Nucleus accumbens (tissue), 56 donors: ENCODE measurements at regions not wholly inside any gene's neighbourhood (a gene's known extent, or its start where the extent isn't known, plus 50 kb on each side); places are given as distances from the start of the nearest gene placed in this dataset.

Experiments used
- DNase-seq, 56 donors: peaks; one replicate each; lab custom pipeline; 2025; lab: John Stamatoyannopoulos, UW

- DNase-seq, result no peak
Measured at GRCh38 chr7:97466071-97466470, 265.8 kb upstream of the TAC1 start.

GRCh38 chr7:97466999-97467740, 264.7 kb upstream of the TAC1 start:
- no peak for DNase-seq

DNA sequence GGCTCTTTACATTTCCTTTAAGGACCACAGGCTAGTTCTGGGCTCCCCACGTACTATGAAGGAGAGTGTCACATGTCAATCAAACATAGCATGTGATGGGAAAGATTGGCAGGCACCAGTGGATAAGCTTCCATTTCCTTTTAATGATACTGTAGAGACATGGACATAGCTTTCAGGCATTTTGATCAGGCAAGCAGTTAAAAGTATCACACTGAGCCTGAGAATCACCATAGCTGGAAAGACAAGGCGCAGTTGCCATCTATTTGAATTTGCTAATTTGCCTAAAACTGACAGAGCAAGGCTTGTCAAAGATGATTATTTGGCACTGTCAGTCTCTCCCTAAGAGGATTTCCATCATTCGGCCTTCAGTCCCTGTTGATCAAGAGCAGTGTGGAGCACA, 263.4 kb upstream of the TAC1 start:
- DNase-seq, result no peak

GRCh38 chr7:97470726-97471125, 261.2 kb upstream of the TAC1 start:
- DNase-seq, result peak in 23 of 56 donors; percentile 2 to 55 (median 17)

- peak in 7 of 56 donors; percentile 1 to 12 (median 5) for DNase-seq
Measured at GRCh38 chr7:97471491-97471890, 260.4 kb upstream of the TAC1 start.

DNA sequence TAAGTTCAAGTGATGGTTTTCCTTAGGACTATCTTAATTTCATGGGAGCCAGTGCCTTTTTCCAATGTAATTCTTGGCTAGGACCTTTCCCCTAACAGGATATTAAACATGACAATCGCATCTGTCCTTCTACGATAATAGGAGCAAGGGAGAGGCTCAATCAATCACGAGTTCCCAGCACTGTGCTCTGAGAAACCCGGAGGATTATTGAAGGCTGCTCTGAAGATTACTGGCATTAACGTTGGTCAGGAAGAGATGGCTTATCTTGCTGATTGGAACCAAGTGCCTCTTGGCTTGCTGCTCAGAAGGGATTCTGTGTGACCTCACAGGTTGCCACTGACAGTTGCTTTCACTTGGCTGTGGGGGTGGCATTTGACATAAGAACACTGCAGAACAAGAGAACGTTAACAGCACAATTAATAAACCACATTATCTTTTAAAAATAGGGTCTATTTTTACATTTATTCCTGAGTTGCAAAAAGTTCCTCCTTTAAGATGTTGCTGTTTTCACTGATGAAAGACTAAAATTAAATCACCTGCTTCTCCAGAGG, 252.1 kb upstream of the TAC1 start:
- peak in 22 of 56 donors; percentile 2 to 62 (median 20) for DNase-seq

DNA sequence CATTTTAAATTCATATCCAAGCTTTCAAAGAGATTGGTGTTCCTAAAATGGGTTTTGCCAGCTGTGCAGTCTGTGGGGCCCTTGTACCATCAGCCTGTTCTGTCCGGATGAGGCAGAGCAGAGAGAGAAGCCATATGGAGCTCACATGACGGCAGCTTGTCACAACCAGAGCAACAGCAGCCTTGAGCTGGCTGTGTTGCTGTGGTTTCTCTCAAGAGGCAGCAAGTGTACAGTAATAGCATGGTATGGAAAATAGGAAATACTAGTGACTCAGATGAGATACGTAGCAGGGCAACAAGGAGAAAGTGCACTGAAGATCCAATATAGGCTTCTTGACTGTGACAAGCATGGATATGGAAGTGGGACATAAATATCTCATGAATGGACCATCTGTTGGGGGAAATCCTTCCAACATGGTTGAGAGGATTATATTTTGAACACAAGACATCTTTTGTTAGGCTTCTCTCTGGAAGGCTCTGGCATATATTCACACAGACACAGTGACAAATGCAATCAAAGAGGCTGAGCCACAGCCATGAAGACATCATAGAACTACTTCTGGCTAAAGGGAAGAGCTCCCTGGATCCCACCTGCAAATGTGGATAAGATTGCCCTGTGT, 251.0 kb upstream of the TAC1 start:
- peak in 30 of 56 donors; percentile 0 to 65 (median 16) for DNase-seq

DNA sequence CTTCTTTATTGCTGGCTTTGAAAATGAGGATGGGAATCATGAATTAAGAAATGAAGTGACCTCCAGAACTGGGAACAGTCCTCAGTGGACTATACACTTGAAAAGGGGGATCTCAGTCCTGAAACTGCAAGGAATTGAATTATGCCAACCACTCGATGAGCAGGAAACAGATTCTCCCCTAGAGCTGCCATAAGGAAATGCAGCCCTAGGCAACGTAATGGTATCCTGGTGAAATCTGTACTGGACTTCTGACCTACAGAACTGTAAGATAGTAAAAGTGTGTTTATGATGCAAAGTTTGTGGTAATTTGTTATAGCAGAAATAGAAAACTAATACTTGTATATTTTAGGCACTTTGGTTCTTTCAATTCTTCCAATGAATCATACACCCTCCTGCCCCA, 236.4 kb upstream of the TAC1 start:
- no peak for DNase-seq

GRCh38 chr7:97499204-97499603, 232.7 kb upstream of the TAC1 start:
- peak in 4 of 56 donors; percentile 1 to 18 (median 2) for DNase-seq

- no peak for DNase-seq
Measured at GRCh38 chr7:97503367-97504094, 228.4 kb upstream of the TAC1 start.

DNA sequence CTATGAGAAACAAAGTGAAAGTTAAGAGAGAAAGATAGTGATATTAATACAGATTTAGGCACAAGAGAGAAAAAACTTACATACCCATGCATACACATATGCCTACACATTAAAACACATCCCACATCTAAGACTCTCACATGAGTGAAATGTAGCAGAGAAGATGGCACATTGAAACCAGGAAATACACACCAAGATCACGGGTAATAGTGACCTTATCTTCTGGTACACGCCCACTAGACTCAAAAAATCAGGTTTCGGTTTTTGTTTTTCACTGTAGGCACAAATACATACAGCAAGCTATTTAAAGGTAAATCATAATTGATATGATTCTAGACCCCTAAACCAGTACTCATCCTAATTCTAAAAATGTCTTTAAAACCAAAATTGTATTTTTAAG, 225.2 kb upstream of the TAC1 start:
- no peak for DNase-seq

DNA sequence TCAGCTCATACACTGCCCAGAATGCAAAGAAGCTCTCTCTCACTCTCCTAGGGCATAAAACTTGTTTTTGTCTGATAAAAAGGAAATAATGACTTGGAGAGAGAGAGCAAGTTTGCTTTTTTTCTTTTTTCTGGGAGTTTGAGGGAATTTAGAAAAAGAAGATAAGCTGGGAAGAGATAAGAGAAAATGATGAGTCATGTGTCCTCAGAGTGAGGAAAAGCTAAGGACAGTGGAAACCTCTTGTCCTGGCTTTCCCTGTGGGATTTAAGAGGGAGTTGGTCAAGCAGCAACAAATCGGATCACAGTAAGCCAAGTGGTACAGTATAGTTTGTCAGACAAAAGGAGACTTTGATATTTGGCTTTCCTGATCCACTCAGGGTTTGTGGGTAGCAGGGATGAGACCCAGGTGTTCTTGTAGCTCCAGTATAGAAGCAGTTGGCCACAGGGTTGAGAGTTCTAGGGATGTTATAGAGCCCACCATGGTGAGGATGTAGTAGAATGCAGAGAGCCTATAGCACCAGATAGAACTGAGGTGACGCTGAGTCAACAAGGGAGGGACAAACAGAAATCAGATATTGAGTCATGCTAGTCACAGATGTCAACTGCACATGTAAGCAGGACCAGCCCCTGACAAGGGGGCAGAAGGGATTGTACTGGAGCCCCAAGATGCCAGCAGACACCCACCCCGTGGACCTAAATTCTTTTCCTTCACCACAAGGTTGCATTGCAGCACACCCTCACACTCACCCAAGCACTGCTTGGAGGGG, 219.3 kb upstream of the TAC1 start:
- no peak for DNase-seq

DNA sequence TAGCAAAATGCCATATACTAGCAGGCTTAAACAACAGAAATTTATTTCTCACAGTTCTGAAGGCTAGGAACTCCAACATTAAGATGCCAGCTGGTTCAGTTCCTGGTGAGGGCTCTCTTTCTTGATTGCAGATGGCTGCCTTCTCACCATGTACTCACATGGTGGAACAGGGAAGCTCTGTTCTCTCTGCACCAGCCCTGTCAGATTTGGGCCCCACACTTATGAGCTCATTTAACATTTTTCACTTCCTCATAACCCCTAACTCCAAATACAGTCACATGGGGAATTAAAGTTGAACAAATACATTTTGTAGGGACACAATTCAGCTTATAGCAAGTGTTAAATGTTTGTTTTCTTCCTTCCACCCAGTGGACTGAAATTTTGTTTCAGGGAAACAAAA, 218.6 kb upstream of the TAC1 start:
- no peak for DNase-seq

DNA sequence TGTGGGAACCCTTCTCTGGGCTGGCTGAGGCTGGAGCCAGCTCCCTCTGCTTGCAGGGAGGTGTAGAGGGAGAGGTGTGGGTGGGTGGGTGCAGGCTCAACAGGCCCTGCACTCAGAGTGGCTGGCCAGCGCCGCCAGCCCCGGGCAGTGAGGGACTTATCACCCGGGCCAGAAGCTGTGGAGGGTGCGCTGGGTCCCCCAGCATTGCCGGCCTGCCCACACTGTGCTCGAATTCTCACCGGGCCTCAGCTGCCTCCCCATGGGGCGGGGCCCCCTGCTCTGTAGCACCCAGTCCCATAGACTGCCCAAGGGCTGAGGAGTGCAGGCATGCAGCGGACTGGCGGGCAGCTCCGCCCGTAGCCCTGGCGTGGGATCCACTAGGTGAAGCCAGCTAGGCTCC, 190.7 kb upstream of the TAC1 start:
- no peak for DNase-seq

- DNase-seq, result no peak
Measured at GRCh38 chr7:97555857-97556421, 175.9 kb upstream of the TAC1 start.

DNA sequence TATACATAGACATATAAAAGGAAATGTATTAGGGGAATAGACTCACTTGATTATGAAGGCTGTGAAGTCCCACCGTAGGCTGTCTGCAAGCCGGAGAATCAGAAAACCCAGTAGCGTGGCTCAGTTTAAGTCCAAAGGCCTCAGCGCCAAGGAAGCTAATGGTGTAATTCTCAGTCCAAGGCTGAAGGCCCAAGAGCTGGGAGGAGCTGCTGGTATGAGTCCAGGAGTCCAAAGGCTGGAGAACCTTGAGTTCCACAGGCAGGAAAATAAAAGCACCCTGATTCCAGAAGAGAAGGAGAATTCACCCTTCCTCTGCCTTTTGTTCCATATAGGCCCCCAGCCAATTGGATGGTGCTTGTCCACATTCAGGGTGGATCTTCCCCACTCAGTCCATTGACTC, 166.2 kb upstream of the TAC1 start:
- DNase-seq, result no peak

DNA sequence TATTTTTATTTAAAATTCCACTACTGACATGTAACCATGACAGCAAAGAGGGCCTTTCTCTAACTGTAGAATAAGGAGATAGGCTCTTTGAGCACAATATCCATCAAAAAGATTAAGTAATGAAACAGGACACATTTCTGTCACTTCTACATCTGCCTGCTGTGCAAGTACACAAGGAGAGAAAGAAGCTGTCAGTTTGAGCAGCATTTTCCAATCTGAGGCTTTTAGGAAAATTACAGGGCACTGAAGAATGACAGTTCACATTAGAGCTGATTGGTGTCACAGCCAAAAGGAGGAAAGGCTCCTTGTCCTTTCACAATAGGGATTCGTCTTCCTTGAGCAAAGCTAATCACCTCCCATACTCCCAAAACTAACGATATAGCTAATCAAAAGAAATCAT, 158.8 kb upstream of the TAC1 start:
- no peak for DNase-seq

DNA sequence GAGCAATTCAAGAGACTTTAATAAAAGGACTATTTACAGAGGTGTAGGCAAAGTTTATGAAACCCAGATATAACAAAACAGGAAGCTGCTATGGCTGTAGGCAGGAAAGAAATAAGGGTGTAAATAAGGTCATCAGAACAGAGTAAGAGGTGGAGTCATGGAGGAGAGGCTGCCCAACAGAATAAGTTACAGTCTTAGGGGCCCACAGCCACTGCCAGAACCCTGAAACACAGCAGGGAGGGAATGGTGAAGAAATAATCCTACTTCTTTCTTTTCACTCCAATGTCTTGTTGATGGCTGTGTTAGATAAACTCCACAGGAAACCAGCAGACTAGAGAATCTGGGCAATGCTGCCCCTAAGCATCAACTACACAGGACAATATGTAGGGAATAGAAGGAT, 155.8 kb upstream of the TAC1 start:
- DNase-seq, result no peak

DNA sequence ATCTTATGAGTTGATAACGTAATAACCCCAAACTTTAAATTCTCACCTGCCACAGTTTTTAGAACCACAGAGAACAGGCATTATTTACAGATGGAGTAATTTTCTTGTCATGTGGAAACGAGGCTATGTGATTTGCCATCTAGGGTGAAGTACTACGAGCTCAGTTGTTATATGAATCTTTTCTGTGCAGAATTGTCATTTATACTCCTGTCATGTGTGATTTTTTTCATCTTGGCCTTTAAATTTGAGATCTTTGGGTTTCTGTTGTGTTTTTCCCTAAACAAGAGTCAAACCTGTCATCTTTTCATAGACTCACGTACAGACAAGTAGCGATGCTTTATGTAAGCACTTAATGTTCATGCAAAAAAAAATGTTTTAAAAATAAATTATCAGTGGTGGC, 153.7 kb upstream of the TAC1 start:
- no peak for DNase-seq

GRCh38 chr7:97580205-97580604, 151.7 kb upstream of the TAC1 start:
- DNase-seq, result no peak
